Loucy (cell line): ENCODE measurements at regions not wholly inside any gene's neighbourhood (a gene's known extent, or its start where the extent isn't known, plus 50 kb on each side); places are given as distances from the start of the nearest gene placed in this dataset.

ENCODE experiments used
- H2AFZ ChIP-seq: fragments of 200-600 bp; sonication (generic); 2 replicates; pipeline ENCODE4 v1.6.0; 2016; ENCODE audit warnings: antibody characterized with exemption, mild to moderate bottlenecking, low read length, moderate library complexity
- H3F3A ChIP-seq: fragments of 200-600 bp; 2 replicates; pipeline ENCODE4 v1.6.0; 2016; ENCODE audit warnings: antibody characterized with exemption, low read depth, mild to moderate bottlenecking
- H3K27me3 ChIP-seq: fragments of 200-600 bp; sonication (generic); 2 replicates; pipeline ENCODE4 v1.6.1; 2014; ENCODE audit warnings: low read length, mild to moderate bottlenecking; ENCODE audit not compliant: insufficient read depth, poor library complexity, severe bottlenecking
- H3K36me3 ChIP-seq: fragments of 200-600 bp; sonication (generic); 2 replicates; pipeline ENCODE4 v1.6.1; 2016; ENCODE audit warnings: low read length; ENCODE audit not compliant: insufficient read depth
- H3K4me1 ChIP-seq: fragments of 200-600 bp; sonication (generic); 2 replicates; pipeline ENCODE4 v1.5.1; 2014; ENCODE audit warnings: low read length, mild to moderate bottlenecking; ENCODE audit not compliant: insufficient read depth, poor library complexity, severe bottlenecking
- H3K4me2 ChIP-seq: fragments of 200-600 bp; sonication (generic); 2 replicates; pipeline ENCODE4 v1.6.0; 2014; ENCODE audit warnings: antibody characterized with exemption, low read length, low read depth, mild to moderate bottlenecking; ENCODE audit not compliant: poor library complexity, severe bottlenecking
- H3K4me3 ChIP-seq: fragments of 200-600 bp; sonication (generic); 2 replicates; pipeline ENCODE4 v1.5.1; 2014; ENCODE audit warnings: low read length, mild to moderate bottlenecking, mixed read lengths; ENCODE audit not compliant: poor library complexity, severe bottlenecking
- H3K79me2 ChIP-seq: fragments of 200-600 bp; sonication (generic); 2 replicates; pipeline ENCODE4 v1.6.1; 2014; ENCODE audit warnings: low read length; ENCODE audit not compliant: insufficient read depth
- H3K9ac ChIP-seq: fragments of 200-600 bp; sonication (generic); 2 replicates; pipeline ENCODE4 v1.6.0; 2014; ENCODE audit warnings: mild to moderate bottlenecking, low read depth, low read length, moderate library complexity; ENCODE audit not compliant: poor library complexity, severe bottlenecking
- H3K9me2 ChIP-seq: fragments of 200-600 bp; sonication (generic); replicated peaks from 2 replicates; pipeline ENCODE4 v1.6.1; 2016; ENCODE audit warnings: low read depth, low read length, mixed read lengths
- H3K9me3 ChIP-seq: fragments of 200-600 bp; sonication (generic); 2 replicates; pipeline ENCODE4 v1.6.1; 2014; ENCODE audit warnings: mild to moderate bottlenecking, antibody characterized with exemption, low read length, low read depth; ENCODE audit not compliant: insufficient read depth
- H4K20me1 ChIP-seq: fragments of 200-600 bp; sonication (generic); 2 replicates; pipeline ENCODE4 v1.6.0; 2014; ENCODE audit warnings: antibody characterized with exemption, low read length, mild to moderate bottlenecking; ENCODE audit not compliant: insufficient read depth, poor library complexity, severe bottlenecking
- EZH2phosphoT487 ChIP-seq: fragments of 200-600 bp; IDR thresholded peaks from 2 replicates; pipeline ENCODE4 v1.6.1; 2018; ENCODE audit warnings: antibody characterized with exemption, mild to moderate bottlenecking, moderate library complexity, borderline replicate concordance
- TF ChIP-seq, protein P1 (sequence below): fragments of 200-600 bp; sonication (generic); conservative IDR thresholded peaks from 2 replicates; pipeline ENCODE4 v1.5.1; 2014; ENCODE audit warnings: mild to moderate bottlenecking, antibody characterized with exemption, low read length

GRCh38 chr1:188365874-188366273 is 1537.1 kb downstream of the PLA2G4A start:
- H2AFZ ChIP-seq, result no peak overlapping the region

GRCh38 chr1:188367661-188368060 is 1538.9 kb downstream of the PLA2G4A start:
- Histone ChIP-seq H3K79me2 (no peaks in the 10 kb centered on the region), H3K9me3 (no peaks in the 10 kb centered on the region), H3K4me3 (no peak overlapping the region), H3K9me2 (no peaks in the 10 kb centered on the region), H3F3A (no peaks in the 10 kb centered on the region), H4K20me1 (no peaks in the 10 kb centered on the region), H3K4me2 (no peak overlapping the region), H2AFZ (no peak overlapping the region), H3K9ac (no peak overlapping the region), H3K36me3 (no peaks in the 10 kb centered on the region), H3K4me1 (no peaks in the 10 kb centered on the region), H3K27me3 (no peaks in the 10 kb centered on the region)
- TF ChIP-seq, protein P1, sequence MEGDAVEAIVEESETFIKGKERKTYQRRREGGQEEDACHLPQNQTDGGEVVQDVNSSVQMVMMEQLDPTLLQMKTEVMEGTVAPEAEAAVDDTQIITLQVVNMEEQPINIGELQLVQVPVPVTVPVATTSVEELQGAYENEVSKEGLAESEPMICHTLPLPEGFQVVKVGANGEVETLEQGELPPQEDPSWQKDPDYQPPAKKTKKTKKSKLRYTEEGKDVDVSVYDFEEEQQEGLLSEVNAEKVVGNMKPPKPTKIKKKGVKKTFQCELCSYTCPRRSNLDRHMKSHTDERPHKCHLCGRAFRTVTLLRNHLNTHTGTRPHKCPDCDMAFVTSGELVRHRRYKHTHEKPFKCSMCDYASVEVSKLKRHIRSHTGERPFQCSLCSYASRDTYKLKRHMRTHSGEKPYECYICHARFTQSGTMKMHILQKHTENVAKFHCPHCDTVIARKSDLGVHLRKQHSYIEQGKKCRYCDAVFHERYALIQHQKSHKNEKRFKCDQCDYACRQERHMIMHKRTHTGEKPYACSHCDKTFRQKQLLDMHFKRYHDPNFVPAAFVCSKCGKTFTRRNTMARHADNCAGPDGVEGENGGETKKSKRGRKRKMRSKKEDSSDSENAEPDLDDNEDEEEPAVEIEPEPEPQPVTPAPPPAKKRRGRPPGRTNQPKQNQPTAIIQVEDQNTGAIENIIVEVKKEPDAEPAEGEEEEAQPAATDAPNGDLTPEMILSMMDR, result no peak
- no peak for TF ChIP-seq EZH2phosphoT487

More at GRCh38 chr1:188365874-188366273, 1537.1 kb downstream of the PLA2G4A start:
- no peaks in the 10 kb centered on the region for H4K20me1 ChIP-seq
- no peaks in the 10 kb centered on the region for H3K9me2 ChIP-seq
- no peaks in the 10 kb centered on the region for H3K9me3 ChIP-seq
- no peak overlapping the region for H3K4me2 ChIP-seq
- H3K36me3 ChIP-seq, result no peaks in the 10 kb centered on the region
- no peak overlapping the region for H3K9ac ChIP-seq
- no peaks in the 10 kb centered on the region for H3F3A ChIP-seq
- H3K27me3 ChIP-seq, result no peaks in the 10 kb centered on the region
- no peak overlapping the region for H3K4me3 ChIP-seq
- H3K79me2 ChIP-seq, result no peaks in the 10 kb centered on the region
- TF ChIP-seq EZH2phosphoT487, result no peak
- TF ChIP-seq, protein P1, result no peak
- H3K4me1 ChIP-seq, result no peaks in the 10 kb centered on the region

DNA sequence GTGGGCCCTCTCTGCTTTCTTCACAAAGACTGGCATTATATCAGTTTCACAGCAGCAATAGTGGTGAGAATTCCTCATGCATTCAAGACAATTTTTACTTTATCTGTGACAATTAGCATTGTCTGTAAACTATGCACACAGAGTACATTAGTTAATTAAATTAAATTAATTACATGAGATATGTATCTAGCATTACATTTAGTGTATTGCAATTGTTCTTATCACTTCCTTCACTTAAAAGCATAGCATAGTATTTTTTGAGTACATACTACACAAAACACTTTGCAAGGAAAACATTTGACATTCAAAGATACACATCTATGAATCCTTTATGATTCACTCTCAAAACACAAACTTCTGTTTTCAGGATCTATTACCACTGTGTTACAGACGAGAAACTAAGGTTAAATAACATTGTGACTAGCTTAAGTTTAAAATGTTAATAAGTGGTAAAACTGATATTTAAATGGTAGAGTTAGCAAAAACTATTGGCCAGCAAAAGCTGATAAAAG is 1542.6 kb downstream of the PLA2G4A start:
- H3K4me3 ChIP-seq, result no peak overlapping the region
- no peaks in the 10 kb centered on the region for H3F3A ChIP-seq
- H3K27me3 ChIP-seq, result no peaks in the 10 kb centered on the region
- no peak overlapping the region for H3K9ac ChIP-seq
- no peaks in the 10 kb centered on the region for H3K79me2 ChIP-seq
- H3K4me1 ChIP-seq, result no peaks in the 10 kb centered on the region
- no peak for TF ChIP-seq EZH2phosphoT487
- TF ChIP-seq, protein P1, result no peak
- H3K4me2 ChIP-seq, result no peak overlapping the region
- H4K20me1 ChIP-seq, result no peaks in the 10 kb centered on the region
- no peak overlapping the region for H2AFZ ChIP-seq
- no peaks in the 10 kb centered on the region for H3K9me3 ChIP-seq
- H3K36me3 ChIP-seq, result no peaks in the 10 kb centered on the region
- H3K9me2 ChIP-seq, result no peaks in the 10 kb centered on the region
